ENCODE measurements at regions not wholly inside any gene's neighbourhood (a gene's known extent, or its start where the extent isn't known, plus 50 kb on each side); places are given as distances from the start of the nearest gene placed in this dataset.

DNA sequence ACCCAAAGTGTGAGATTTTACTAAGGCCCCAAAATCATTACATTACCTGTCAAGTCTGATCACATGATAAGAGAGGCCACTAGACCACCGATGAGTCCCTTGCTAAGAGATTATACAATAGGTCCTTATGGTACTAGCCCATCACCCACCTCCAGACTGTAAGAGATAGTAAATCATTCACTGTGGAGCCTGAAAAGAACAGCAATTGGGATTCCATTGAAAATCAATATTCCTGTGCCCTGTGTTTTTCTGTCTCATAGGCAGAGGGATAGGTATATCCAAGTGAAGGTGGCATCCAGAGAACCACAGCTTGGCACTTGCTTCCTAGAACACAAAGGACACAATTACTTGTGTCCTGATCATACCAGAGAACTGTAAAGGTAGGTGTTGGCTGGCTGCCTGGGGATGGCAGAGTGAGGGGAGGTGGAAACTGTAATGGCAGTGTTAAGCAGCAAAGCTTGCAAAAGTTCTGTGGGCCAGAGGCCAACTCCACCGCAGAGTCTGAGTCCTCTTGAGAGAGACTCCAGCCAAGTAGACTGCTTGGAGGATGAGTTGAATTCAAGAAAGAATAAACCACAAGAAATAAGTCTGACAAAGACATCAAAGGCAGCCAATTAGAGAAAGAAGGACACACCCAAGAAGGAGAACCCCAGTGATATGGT is 102.0 kb upstream of the PIEZO2 start:
- no peak for DNase-seq

DNA sequence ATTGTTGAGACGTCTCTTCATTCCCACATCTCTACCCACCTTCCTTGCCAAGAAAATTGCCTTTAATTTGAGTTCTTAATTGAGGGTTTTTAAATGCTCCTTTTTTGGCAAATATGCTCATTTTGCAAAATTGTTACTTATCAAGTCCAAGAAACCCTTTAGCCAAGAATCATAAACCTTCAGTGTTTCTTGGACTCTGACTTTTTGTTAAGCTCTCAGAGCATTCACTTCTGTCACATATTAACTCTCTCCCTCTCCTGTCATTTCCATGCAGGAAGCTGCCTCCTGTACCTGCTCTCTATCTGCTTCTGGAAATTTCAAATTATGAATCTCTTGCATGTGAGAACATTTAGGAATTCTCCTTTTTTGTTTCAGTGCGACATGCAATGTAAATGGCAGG is 100.0 kb upstream of the PIEZO2 start:
- Histone ChIP-seq H3K36me3 (replicated peaks; ENCODE audit: control insufficient read depth, insufficient read depth, low read length) (no peaks in the 10 kb centered on the region), H3K4me3 (ENCODE audit: insufficient read depth, low read depth, low read length) (no peak overlapping the region), H3K27me3 (ENCODE audit: control insufficient read depth, insufficient read depth, low read length) (no peaks in the 10 kb centered on the region)
- no peak for DNase-seq

More for the DNA sequence above, 102.0 kb upstream of the PIEZO2 start:
- Histone ChIP-seq H3K4me3 (ENCODE audit: insufficient read depth, low read depth, low read length) (no peak overlapping the region), H3K36me3 (replicated peaks; ENCODE audit: control insufficient read depth, insufficient read depth, low read length) (no peaks in the 10 kb centered on the region), H3K27me3 (ENCODE audit: control insufficient read depth, insufficient read depth, low read length) (no peaks in the 10 kb centered on the region)

DNA sequence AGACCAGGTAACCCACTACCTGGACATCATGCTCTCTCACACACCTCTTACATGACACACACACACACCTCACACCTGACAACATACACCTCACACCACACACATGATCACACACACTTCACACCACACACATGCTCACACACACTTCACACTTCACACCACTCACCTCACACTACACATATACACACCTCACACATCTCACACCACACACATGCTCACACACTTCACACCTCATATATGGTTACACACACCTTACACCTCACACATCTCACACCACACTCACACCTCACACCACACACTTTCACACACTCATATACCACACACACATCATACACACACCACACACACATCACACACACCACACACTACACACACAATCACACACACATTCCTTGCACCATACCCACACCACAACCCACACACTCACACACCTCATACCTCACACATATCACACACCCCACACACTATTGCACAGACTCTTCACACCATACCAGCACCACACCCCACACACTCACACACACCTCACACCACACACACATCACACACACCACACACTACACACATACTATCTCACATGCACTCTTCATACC is 98.1 kb upstream of the PIEZO2 start:
- Histone ChIP-seq H3K36me3 (replicated peaks; ENCODE audit: control insufficient read depth, insufficient read depth, low read length) (no peaks in the 10 kb centered on the region), H3K27me3 (ENCODE audit: control insufficient read depth, insufficient read depth, low read length) (no peaks in the 10 kb centered on the region), H3K4me3 (ENCODE audit: insufficient read depth, low read depth, low read length) (no peak overlapping the region)
- no peak for DNase-seq

DNA sequence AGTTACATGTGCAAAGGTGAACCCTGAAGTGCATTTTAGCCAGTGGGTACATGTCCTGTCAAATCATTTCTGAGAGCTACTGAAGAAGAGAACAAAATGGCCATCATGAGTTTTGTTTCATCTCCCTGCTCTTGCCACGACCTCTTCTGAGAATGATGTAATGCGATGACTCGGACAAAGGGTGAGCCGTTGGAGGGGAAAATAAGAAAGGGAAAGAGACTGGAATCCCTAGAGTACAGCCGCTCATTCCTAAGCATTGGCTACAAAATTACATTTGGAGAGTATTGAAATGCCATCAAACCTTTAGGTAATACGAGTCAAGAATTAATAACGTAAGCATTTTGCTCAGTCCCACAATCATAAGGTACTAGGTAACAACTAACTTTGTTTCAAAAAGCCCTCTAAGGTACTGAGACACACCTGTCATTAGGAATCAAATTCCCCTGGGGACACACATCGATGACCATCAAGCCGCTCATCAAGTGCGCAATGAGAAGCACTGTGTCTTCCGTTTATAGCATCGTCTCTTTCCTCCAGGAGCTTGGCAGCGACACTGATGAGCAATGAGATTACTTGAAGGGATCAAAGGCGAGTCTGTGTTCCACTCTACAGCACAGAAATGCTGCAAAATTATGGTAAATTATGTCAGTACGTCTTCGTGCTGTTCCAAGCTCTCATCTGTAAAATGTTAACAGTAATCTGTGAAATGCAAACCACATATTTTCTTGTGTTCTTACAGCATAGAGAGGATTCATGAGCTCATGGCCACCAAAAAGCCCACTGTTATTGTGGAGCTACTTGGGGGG is 97.3 kb upstream of the PIEZO2 start:
- H3K27me3 ChIP-seq (ENCODE audit: control insufficient read depth, insufficient read depth, low read length), result no peaks in the 10 kb centered on the region
- H3K36me3 ChIP-seq (replicated peaks; ENCODE audit: control insufficient read depth, insufficient read depth, low read length), result no peaks in the 10 kb centered on the region
- DNase-seq, result no peak
- no peak overlapping the region for H3K4me3 ChIP-seq (ENCODE audit: insufficient read depth, low read depth, low read length)

GRCh38 chr18:11245879-11246278 is 96.5 kb upstream of the PIEZO2 start:
- Histone ChIP-seq H3K27me3 (ENCODE audit: control insufficient read depth, insufficient read depth, low read length) (no peaks in the 10 kb centered on the region), H3K36me3 (replicated peaks; ENCODE audit: control insufficient read depth, insufficient read depth, low read length) (no peaks in the 10 kb centered on the region), H3K4me3 (ENCODE audit: insufficient read depth, low read depth, low read length) (no peak overlapping the region)
- DNase-seq, result no peak

DNA sequence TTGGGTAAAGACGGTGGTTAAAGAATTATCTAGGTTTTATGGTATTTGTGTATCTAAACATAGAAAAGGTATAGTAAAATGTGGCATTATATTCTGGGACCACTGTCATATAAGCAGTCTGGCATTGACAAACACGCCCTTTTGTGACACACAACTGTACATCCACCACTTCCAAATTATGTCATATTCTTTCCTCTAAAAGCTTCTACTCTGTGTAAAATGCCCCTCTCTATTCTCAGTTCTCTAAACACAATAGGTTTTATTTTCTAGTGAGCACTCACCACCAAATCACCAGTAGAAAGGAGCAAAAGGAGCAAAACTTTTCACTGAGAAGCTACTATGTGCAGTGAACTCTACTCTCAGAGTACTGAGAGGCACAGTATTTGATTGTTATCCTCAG is 88.1 kb upstream of the PIEZO2 start:
- Histone ChIP-seq H3K4me3 (ENCODE audit: insufficient read depth, low read depth, low read length) (no peak overlapping the region), H3K36me3 (replicated peaks; ENCODE audit: control insufficient read depth, insufficient read depth, low read length) (no peaks in the 10 kb centered on the region), H3K27me3 (ENCODE audit: control insufficient read depth, insufficient read depth, low read length) (no peaks in the 10 kb centered on the region)
- DNase-seq, result no peak

- DNase-seq, result no peak
- H3K36me3 ChIP-seq (replicated peaks; ENCODE audit: control insufficient read depth, insufficient read depth, low read length), result no peaks in the 10 kb centered on the region
- no peaks in the 10 kb centered on the region for H3K27me3 ChIP-seq (ENCODE audit: control insufficient read depth, insufficient read depth, low read length)
- no peak overlapping the region for H3K4me3 ChIP-seq (ENCODE audit: insufficient read depth, low read depth, low read length)
Observed at GRCh38 chr18:11237066-11237465, 87.7 kb upstream of the PIEZO2 start.

DNA sequence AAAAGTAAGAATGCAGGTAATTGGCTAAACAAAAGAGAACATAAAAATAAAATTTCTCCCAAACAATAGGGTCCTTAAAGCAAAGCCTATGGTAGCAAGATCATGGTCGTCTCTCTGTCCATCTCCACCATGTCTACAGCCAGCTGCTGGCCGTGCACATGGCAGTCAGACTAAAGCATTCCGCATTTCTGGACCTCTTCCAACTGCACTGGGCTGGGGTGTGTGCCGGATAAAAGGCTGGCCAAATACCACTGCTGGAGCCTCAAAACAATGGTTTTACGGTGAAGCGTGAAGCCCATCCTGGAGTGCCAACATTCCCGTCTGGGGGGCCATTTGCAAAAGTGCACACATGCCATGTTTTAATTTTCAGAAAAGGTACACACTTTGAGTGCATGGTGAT is 74.8 kb upstream of the PIEZO2 start:
- no peaks in the 10 kb centered on the region for H3K36me3 ChIP-seq (replicated peaks; ENCODE audit: control insufficient read depth, insufficient read depth, low read length)
- no peak for DNase-seq
- no peak overlapping the region for H3K4me3 ChIP-seq (ENCODE audit: insufficient read depth, low read depth, low read length)
- no peaks in the 10 kb centered on the region for H3K27me3 ChIP-seq (ENCODE audit: control insufficient read depth, insufficient read depth, low read length)

DNA sequence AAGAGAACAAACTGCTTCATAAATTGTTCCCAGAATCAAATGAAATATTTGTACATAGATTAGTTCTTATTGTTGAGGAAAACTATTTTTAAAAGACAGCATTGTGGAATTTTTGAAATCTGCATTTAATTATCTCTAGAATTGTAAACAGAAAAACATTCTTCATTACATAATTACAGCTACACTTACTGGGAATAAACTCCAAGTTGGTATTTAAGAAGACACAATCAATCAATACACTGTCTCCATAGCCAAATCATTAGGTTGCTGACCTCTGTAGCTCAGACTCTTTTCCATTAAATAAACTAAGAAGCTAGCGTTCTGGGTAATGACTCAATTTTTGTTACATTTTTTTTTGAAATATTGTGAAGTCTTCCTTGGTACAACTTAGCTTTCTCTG is 70.2 kb upstream of the PIEZO2 start:
- Histone ChIP-seq H3K4me3 (ENCODE audit: insufficient read depth, low read depth, low read length) (no peak overlapping the region), H3K27me3 (ENCODE audit: control insufficient read depth, insufficient read depth, low read length) (no peaks in the 10 kb centered on the region), H3K36me3 (replicated peaks; ENCODE audit: control insufficient read depth, insufficient read depth, low read length) (no peaks in the 10 kb centered on the region)
- DNase-seq, result no peak

DNA sequence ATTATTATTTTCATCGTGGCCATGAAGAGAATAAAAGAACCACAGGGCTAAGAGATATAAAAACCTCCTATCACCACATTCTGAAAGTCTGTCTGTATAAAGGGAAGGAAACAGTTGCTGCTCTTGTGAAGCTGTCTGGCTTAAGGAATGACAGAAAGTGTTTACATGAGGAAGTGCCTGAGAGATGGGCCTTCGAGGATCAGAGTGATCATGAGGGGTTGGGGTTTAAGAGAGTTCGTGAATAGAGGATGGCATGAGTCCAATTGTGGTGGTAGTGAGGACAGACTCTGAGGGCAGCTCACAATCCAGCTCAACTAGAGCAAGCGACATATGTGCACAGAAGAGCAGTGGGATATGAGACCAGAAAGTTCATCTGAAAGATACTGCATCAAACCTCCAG is 65.8 kb upstream of the PIEZO2 start:
- H3K4me3 ChIP-seq (ENCODE audit: insufficient read depth, low read depth, low read length), result no peak overlapping the region
- no peaks in the 10 kb centered on the region; the same call in 1 of the 2 replicates for H3K27me3 ChIP-seq (ENCODE audit: control insufficient read depth, insufficient read depth, low read length)
- no peaks in the 10 kb centered on the region for H3K36me3 ChIP-seq (replicated peaks; ENCODE audit: control insufficient read depth, insufficient read depth, low read length)
- DNase-seq, result no peak

- DNase-seq, result no peak
- no peaks in the 10 kb centered on the region for H3K27me3 ChIP-seq (ENCODE audit: control insufficient read depth, insufficient read depth, low read length)
- H3K36me3 ChIP-seq (replicated peaks; ENCODE audit: control insufficient read depth, insufficient read depth, low read length), result no peaks in the 10 kb centered on the region
- no peak overlapping the region for H3K4me3 ChIP-seq (ENCODE audit: insufficient read depth, low read depth, low read length)
Observed at GRCh38 chr18:11204020-11204419, 54.7 kb upstream of the PIEZO2 start.

DNA sequence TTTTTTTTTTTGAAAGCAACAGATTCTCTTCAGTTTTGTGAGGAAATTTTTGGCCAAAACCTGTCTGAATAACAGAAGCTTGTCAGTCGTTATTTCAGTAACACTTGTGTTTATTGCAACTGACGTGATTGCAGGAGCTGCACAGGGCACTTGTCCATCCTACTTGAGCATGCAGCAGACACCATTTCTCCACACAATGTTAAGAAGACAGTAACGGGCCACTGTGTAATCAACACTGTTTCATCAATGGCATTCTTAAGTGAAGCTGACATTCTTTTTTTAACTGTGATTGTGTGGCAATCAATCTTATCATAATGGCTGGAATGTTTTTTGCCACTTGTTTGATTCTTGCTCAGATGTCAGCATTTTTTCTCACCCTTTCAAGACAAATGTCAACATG is 50.1 kb upstream of the PIEZO2 start:
- no peaks in the 10 kb centered on the region for H3K27me3 ChIP-seq (ENCODE audit: control insufficient read depth, insufficient read depth, low read length)
- H3K4me3 ChIP-seq (ENCODE audit: insufficient read depth, low read depth, low read length), result no peak overlapping the region
- no peak for DNase-seq
- no peaks in the 10 kb centered on the region for H3K36me3 ChIP-seq (replicated peaks; ENCODE audit: control insufficient read depth, insufficient read depth, low read length)

Data from H7 (cell line).